Heart right ventricle (tissue), 16 donors: ENCODE measurements at regions not wholly inside any gene's neighbourhood (a gene's known extent, or its start where the extent isn't known, plus 50 kb on each side); places are given as distances from the start of the nearest gene placed in this dataset.

Experiments
- ATAC-seq, 8 donors: fragments of 200-7000 bp; cut with Tn5 transposase; one replicate each; pipeline ENCODE4 v1.9.1; 2020; ENCODE audit warnings: mild to moderate bottlenecking in 8 of 8, moderate library complexity in 8 of 8, moderate number of reproducible peaks in 1 of 8
- DNase-seq, 2 donors: peaks; one replicate each; pipeline ENCODE4 v3.0.0-alpha.2; 2020
- H3K27ac ChIP-seq, 10 donors: fragments of 200-600 bp; sonication (generic) in 2 of 10; one replicate each; pipeline versions ENCODE4 v1.5.0 to v1.8.0; 2020 to 2022; ENCODE audit warnings: mild to moderate bottlenecking in 3 of 10
- H3K27me3 ChIP-seq, 7 donors: fragments of 200-600 bp; one replicate each; pipeline ENCODE4 v1.8.0; 2021 to 2022; ENCODE audit warnings: mild to moderate bottlenecking in 2 of 7
- H3K36me3 ChIP-seq, 9 donors: fragments of 200-600 bp; sonication (generic) in 1 of 9; one replicate each; pipeline versions ENCODE4 v1.5.0 to v1.8.0; 2020 to 2022; ENCODE audit warnings: mild to moderate bottlenecking in 2 of 9
- H3K4me1 ChIP-seq, 9 donors: fragments of 200-600 bp; sonication (generic) in 1 of 9; one replicate each; pipeline versions ENCODE4 v1.5.0 to v1.8.0; 2020 to 2022; ENCODE audit warnings: mild to moderate bottlenecking in 4 of 9
- H3K4me3 ChIP-seq, 10 donors: fragments of 200-600 bp; sonication (generic) in 2 of 10; one replicate each; pipeline versions ENCODE4 v1.5.0 to v1.8.0; 2020 to 2022; ENCODE audit warnings: mild to moderate bottlenecking in 7 of 10, moderate library complexity in 2 of 10
- H3K9me3 ChIP-seq, 11 donors: fragments of 200-600 bp in 10 of 11; sonication (generic) in 2 of 11; one replicate each; pipeline versions ENCODE4 v1.5.0 to v1.8.0; 2013 to 2022; ENCODE audit warnings: mild to moderate bottlenecking in 2 of 11, control low read depth in 1 of 11, moderate library complexity in 1 of 11
- CTCF ChIP-seq, 9 donors: fragments of 200-600 bp; sonication (generic) in 2 of 9; IDR thresholded peaks; one replicate each; pipeline versions ENCODE4 v1.5.0 to v1.8.0; 2021 to 2022; ENCODE audit warnings: antibody characterized with exemption in 9 of 9, mild to moderate bottlenecking in 5 of 9, moderate library complexity in 1 of 9
- WGBS, 2 donors: extraction: QIAGEN DNeasy Blood & Tissue Kit; methylation state at CpG; one replicate each; pipeline ENCODE4 v1.1.7; 2013; ENCODE audit warnings: inconsistent platforms in 1 of 2; 5-methylcytosine and 5-hydroxymethylcytosine counted together
- intact Hi-C, 10 donors: fragments of 100-400 bp; cut with DNase I; formaldehyde crosslinking; loops; one replicate each; pipeline versions ENCODE4 v1.11.1 to v1.14.2; 2022
- donor health status: Arrhythmogenic right ventricular cardiomyopathy.
- donor health status: ischemic (EF 13 %, LVEDD 7.1; RV severe dilation, severe dysfunction).
- donor health status: healthy with polysubstance abuse.
- donor health status: DM: no; HTN: yes; CAD: no.
- donor health status: DM: no; HTN: no; CAD: no.
- donor health status: ischemic (EF 25% LVEDD 6.9; RV normal size, moderate dysfunction).
- donor health status: ischemic (EF 25% LVEDD 5.7; RV mildly dilated, moderate dysfunction).
- donor health status: healthy.
- donor health status: DM: yes; HTN: yes; CAD: no.
- donor health status: Ischemic cardiomyopathy.
- donor health status: ischemic (EF 35%, LVEDD 5.7; RV mildly dilated, moderate dysfunction).
- donor health status: nonischemic (EF 11% LVEDD 7.7; RV severe dilation, severe dysfunction).
- donor health status: DM: yes; HTN: yes; CAD: no.
- donor health status: PGD.
- donor health status: ischemic (EF 29% LVEDD 5.4; RV normal size, mild dysfunction).
- donor health status: nonischemic (EF 23%, LVEDD 6.1; RV moderate dilation, normal function).

- WGBS, 2 donors, result 60 to 74% methylated on average over 9 of the region's 9 CpGs
- H3K36me3 ChIP-seq, result no peaks in the 10 kb centered on the region
- H3K4me3 ChIP-seq, result no peak overlapping the region
- DNase-seq (no peak), ATAC-seq (no peak)
- H3K27ac ChIP-seq, result no peak overlapping the region
- H3K4me1 ChIP-seq, result peaks cover 0 to 19% (median 15%) of the 10 kb centered on the region in 9 donors
- no peaks in the 10 kb centered on the region for H3K9me3 ChIP-seq
- intact Hi-C loops, result no loop called here
- TF ChIP-seq CTCF (IDR thresholded peaks at IDR 0.05), result no peak
- H3K27me3 ChIP-seq, result no peaks in the 10 kb centered on the region
Measured at GRCh38 chr3:168342946-168343850, 247.5 kb upstream of the GOLIM4 start.

- ATAC-seq (no peak), DNase-seq (no peak)
- H3K27me3 ChIP-seq, result no peaks in the 10 kb centered on the region
- no peak overlapping the region for H3K4me3 ChIP-seq
- peaks cover 0 to 19% (median 15%) of the 10 kb centered on the region in 9 donors for H3K4me1 ChIP-seq
- H3K9me3 ChIP-seq, result no peaks in the 10 kb centered on the region
- H3K27ac ChIP-seq, result no peak overlapping the region
- WGBS, 2 donors, result 22 to 31% methylated on average over 2 of the region's 2 CpGs
- TF ChIP-seq CTCF (IDR thresholded peaks at IDR 0.05), result no peak
- intact Hi-C loops, result no loop called here
- no peaks in the 10 kb centered on the region for H3K36me3 ChIP-seq
Measured at GRCh38 chr3:168341956-168342936, 246.5 kb upstream of the GOLIM4 start.

GRCh38 chr3:168341192-168341815 lies 245.6 kb upstream of the GOLIM4 start:
- ATAC-seq (no peak), DNase-seq (no peak)
- H3K9me3 ChIP-seq, result no peaks in the 10 kb centered on the region
- intact Hi-C loops, result no loop called here
- WGBS, 2 donors, result 30 to 35% methylated on average over 3 of the region's 3 CpGs
- H3K4me3 ChIP-seq, result no peak overlapping the region
- H3K36me3 ChIP-seq, result no peaks in the 10 kb centered on the region
- no peak overlapping the region for H3K27ac ChIP-seq
- no peaks in the 10 kb centered on the region for H3K27me3 ChIP-seq
- no peak for TF ChIP-seq CTCF (IDR thresholded peaks at IDR 0.05)
- peaks cover 0 to 19% (median 15%) of the 10 kb centered on the region in 9 donors for H3K4me1 ChIP-seq

- WGBS, 2 donors, result 63 to 66% methylated on average over 1 of the region's 1 CpG
- intact Hi-C loops, result no loop called here
- Histone ChIP-seq H3K4me1 (peaks cover 0 to 19% (median 15%) of the 10 kb centered on the region in 9 donors), H3K36me3 (no peaks in the 10 kb centered on the region), H3K27me3 (no peaks in the 10 kb centered on the region), H3K4me3 (no peak overlapping the region), H3K9me3 (no peaks in the 10 kb centered on the region), H3K27ac (no peak overlapping the region)
- TF ChIP-seq CTCF (IDR thresholded peaks at IDR 0.05), result no peak
- ATAC-seq, result no peak
- no peak for DNase-seq
Measured at GRCh38 chr3:168338161-168338560, 242.4 kb upstream of the GOLIM4 start.
